Adrenal gland (tissue), 5 donors: ENCODE measurements at regions not wholly inside any gene's neighbourhood (a gene's known extent, or its start where the extent isn't known, plus 50 kb on each side); places are given as distances from the start of the nearest gene placed in this dataset.

ENCODE experiments used
- POLR2A ChIP-seq, 2 donors: fragments of 450-650 bp; IDR thresholded peaks; one replicate each; pipeline ENCODE4 v1.6.1; 2017; ENCODE audit warnings: antibody characterized with exemption in 2 of 2, mild to moderate bottlenecking in 2 of 2, moderate library complexity in 1 of 2
- TF ChIP-seq, protein P1 (sequence below), 6 experiments: fragments of 450-650 bp in 4 of 6; fragments of 200-600 bp in 2 of 6; sonication (generic) in 1 of 6; IDR thresholded peaks; 1 replicate in 5 of 6; 2 replicates in 1 of 6; pipeline versions ENCODE4 v1.5.1 to v1.8.0; 2016 to 2021; ENCODE audit warnings: antibody characterized with exemption in 6 of 6, mild to moderate bottlenecking in 2 of 6, moderate library complexity in 1 of 6
- donor health status: DM: no; HTN: no; CAD: no.

DNA sequence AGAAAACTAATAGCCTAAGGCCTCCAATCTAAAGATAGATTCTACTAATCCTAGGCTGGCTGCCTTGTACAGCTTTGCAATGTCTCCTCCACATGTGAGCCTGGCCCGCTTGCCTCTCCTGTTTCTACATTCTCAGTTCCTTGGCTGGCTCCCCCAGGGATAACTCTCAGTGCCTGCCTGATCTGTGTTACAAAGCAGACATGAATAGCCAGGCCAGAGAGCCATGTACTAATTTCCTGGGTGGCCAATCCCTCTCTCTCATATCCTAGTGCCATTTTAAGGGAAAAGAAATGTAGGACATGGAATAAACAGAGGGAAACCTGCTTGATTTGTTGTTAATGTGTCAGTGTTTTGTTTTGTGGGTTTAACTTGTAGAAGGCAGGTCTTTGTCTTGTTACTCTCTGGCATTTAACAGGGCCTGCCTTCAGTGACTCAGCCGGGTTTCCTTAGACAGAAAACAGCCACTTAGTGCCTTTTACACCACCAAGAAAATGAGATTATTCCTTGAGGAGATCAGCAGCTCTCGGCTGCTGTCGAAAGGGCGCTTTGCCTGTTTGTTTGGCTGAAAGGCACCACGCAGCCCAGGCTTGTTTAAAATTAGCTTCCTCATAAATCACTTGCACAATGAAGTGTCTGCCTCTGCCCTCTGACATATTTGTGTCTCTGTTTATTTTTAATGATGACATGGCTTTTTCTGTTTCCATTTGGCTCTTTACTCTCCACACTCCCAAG lies 702.7 kb downstream of the MAFB start:
- TF ChIP-seq, protein P1, sequence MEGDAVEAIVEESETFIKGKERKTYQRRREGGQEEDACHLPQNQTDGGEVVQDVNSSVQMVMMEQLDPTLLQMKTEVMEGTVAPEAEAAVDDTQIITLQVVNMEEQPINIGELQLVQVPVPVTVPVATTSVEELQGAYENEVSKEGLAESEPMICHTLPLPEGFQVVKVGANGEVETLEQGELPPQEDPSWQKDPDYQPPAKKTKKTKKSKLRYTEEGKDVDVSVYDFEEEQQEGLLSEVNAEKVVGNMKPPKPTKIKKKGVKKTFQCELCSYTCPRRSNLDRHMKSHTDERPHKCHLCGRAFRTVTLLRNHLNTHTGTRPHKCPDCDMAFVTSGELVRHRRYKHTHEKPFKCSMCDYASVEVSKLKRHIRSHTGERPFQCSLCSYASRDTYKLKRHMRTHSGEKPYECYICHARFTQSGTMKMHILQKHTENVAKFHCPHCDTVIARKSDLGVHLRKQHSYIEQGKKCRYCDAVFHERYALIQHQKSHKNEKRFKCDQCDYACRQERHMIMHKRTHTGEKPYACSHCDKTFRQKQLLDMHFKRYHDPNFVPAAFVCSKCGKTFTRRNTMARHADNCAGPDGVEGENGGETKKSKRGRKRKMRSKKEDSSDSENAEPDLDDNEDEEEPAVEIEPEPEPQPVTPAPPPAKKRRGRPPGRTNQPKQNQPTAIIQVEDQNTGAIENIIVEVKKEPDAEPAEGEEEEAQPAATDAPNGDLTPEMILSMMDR (IDR thresholded peaks at IDR 0.05): no peak
- peak in 1 of 2 donors; percentile 55 for TF ChIP-seq POLR2A (IDR thresholded peaks at IDR 0.05)
